ENCODE measurements at regions not wholly inside any gene's neighbourhood (a gene's known extent, or its start where the extent isn't known, plus 50 kb on each side); places are given as distances from the start of the nearest gene placed in this dataset.
"Not testable (repeated sequence)": the region's sequence is repeated elsewhere in the genome, so short reads cannot be mapped to it uniquely, and the experiment has no call there.

- no peak overlapping the region for H3K4me3 ChIP-seq (ENCODE audit: insufficient read depth, low read depth, low read length)
- H3K36me3 ChIP-seq (replicated peaks; ENCODE audit: control insufficient read depth, insufficient read depth, low read length), result no peaks in the 10 kb centered on the region
- no peak for DNase-seq
- H3K27me3 ChIP-seq (ENCODE audit: control insufficient read depth, insufficient read depth, low read length), result no peaks in the 10 kb centered on the region
These were observed 156.4 kb downstream of the OSR1 start for GRCh38 chr2:19201911-19202462.

DNA sequence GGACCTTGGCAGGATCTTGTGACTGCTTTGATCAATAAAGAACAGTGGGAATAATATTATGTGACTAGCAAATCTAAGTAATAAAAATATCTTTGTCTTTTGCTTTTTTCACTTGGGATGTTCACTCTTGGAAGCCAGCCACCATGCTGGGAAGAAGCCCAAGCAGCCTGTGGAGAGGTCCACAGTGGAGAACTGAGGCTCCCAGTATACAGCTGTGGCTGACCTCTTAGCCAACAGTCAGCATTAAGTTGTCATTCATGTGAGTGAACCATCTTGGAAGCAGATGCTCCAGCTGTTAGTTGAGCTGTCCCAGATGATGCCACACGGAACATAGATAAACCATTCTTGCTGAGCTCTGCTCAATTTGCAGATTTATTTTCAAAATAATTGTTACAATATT, 160.0 kb downstream of the OSR1 start:
- no peaks in the 10 kb centered on the region for H3K36me3 ChIP-seq (replicated peaks; ENCODE audit: control insufficient read depth, insufficient read depth, low read length)
- no peak for DNase-seq
- no peaks in the 10 kb centered on the region for H3K27me3 ChIP-seq (ENCODE audit: control insufficient read depth, insufficient read depth, low read length)
- no peak overlapping the region for H3K4me3 ChIP-seq (ENCODE audit: insufficient read depth, low read depth, low read length)

DNA sequence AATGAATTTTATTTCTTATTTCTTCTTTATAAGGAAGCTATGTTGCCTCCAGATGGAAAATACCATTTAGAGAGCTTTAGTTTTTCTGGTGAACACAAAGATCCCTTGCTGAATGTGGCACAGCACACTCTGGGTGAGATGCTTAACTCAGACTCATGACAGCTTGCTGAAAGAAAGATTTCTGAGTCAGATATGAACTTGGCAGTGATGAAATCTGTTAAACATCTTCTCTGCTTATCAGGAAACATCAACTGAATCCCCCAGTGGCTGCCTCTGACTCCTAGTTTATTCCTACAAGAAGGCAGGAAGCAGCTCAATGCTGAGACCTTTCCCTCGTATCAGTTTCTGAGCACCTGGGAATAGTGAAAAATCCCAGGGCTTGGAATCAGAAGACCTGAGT, 162.8 kb downstream of the OSR1 start:
- no peak for DNase-seq

DNA sequence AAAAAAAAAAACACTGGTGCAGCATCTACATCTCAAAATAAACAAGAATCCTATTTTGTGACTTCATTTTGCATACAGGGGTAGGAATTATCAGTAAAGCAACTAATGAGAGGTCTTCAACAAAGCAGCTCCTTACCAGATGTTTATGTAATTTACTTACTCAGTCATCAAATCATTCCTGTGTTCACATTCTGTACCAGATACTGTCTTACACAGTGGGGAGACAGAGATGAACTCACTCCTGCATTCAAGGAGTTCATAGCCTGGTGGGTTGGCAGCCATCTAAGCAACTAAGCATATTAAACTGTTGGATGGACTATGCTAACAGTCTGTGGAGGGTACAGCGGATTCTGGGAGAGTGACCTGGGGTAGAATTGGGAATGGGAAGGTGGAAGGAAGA, 169.0 kb downstream of the OSR1 start:
- no peak for DNase-seq
- H3K36me3 ChIP-seq (replicated peaks; ENCODE audit: control insufficient read depth, insufficient read depth, low read length), result no peaks in the 10 kb centered on the region
- no peaks in the 10 kb centered on the region for H3K27me3 ChIP-seq (ENCODE audit: control insufficient read depth, insufficient read depth, low read length)
- H3K4me3 ChIP-seq (ENCODE audit: insufficient read depth, low read depth, low read length), result no peak overlapping the region

More for the DNA sequence above, 162.8 kb downstream of the OSR1 start:
- Histone ChIP-seq H3K36me3 (replicated peaks; ENCODE audit: control insufficient read depth, insufficient read depth, low read length) (no peaks in the 10 kb centered on the region), H3K27me3 (ENCODE audit: control insufficient read depth, insufficient read depth, low read length) (no peaks in the 10 kb centered on the region), H3K4me3 (ENCODE audit: insufficient read depth, low read depth, low read length) (no peak overlapping the region)

GRCh38 chr2:19187323-19188020, 171.0 kb downstream of the OSR1 start:
- Histone ChIP-seq H3K36me3 (replicated peaks; ENCODE audit: control insufficient read depth, insufficient read depth, low read length) (no peaks in the 10 kb centered on the region), H3K27me3 (ENCODE audit: control insufficient read depth, insufficient read depth, low read length) (no peaks in the 10 kb centered on the region), H3K4me3 (ENCODE audit: insufficient read depth, low read depth, low read length) (no peak overlapping the region)
- DNase-seq, result no peak

DNA sequence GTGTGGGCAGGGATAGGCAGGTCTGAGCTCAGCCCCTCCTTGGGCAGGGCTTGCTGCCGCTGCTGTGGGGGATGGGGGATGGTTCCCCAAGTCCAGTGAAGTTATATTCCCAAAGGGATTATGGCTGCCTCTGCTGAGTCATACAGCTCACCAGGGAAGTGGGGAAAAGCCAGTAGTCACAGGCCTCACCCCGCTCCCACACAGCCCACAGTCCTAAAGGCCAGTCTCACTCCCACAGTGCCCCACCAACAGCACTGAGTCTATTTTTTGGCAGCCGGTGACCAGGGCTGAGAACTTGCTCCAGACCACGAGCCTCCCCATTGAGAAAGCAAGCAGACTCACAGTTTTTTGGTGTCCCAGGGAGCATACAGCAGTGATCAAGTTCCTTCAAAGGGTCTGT, 173.3 kb downstream of the OSR1 start:
- no peak for DNase-seq
- Histone ChIP-seq H3K36me3 (replicated peaks; ENCODE audit: control insufficient read depth, insufficient read depth, low read length) (no peaks in the 10 kb centered on the region), H3K27me3 (ENCODE audit: control insufficient read depth, insufficient read depth, low read length) (no peaks in the 10 kb centered on the region), H3K4me3 (ENCODE audit: insufficient read depth, low read depth, low read length) (no peak overlapping the region)

GRCh38 chr2:19178175-19178574, 180.2 kb downstream of the OSR1 start:
- Histone ChIP-seq H3K4me3 (ENCODE audit: insufficient read depth, low read depth, low read length) (no peak overlapping the region), H3K27me3 (ENCODE audit: control insufficient read depth, insufficient read depth, low read length) (no peaks in the 10 kb centered on the region), H3K36me3 (replicated peaks; ENCODE audit: control insufficient read depth, insufficient read depth, low read length) (no peaks in the 10 kb centered on the region)
- DNase-seq, result no peak

DNA sequence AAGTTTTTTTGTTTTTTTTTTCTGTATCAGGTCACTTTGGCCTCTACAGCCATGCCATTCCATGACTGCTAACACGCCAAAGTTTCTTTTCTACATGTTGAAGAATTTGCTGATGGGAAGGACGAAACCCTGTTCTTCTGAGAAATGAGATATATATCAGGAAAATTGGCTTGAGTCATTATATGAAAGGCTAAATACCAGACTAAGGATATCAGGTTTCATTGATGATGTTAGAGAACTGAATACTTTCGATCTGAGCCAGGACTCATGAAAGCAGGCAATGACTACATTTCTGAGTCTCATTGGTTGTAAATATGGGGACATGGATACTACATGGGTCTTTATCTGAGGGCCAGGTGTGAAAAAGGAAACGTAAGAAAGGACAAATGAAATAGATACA, 181.4 kb downstream of the OSR1 start:
- Histone ChIP-seq H3K27me3 (ENCODE audit: control insufficient read depth, insufficient read depth, low read length) (no peaks in the 10 kb centered on the region), H3K36me3 (replicated peaks; ENCODE audit: control insufficient read depth, insufficient read depth, low read length) (no peaks in the 10 kb centered on the region), H3K4me3 (ENCODE audit: insufficient read depth, low read depth, low read length) (no peak overlapping the region)
- DNase-seq, result no peak

DNA sequence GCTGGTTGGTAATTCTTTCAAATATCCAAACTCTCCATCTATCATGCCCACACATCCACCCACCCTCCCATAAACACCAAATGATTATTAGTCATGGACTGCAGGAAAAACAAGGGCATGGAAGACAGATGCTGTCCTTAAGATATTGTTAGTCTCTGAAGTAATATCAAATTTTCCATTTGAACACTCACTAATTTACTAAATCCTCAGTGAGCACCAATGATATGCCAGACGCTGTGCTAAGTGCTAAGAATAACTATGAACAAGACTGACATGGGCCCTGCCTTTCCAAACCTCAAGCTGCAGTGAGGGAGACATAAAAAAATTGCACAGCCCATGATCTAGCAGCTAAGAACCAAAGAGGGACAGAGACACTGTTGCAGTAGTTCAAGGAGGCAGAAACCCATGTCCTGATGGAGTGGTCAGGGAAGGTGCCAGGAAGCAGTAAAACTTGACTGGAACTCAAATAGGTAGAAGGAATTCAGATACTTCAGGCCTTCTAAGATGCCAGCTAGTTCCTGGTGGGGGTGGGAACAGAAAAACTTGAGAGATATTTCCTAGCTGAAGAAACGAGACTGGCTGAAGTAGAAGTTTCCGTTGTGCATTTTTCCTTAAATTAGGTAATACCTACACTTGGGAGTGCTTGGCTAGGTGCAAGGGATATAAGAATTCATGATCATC, 182.1 kb downstream of the OSR1 start:
- Histone ChIP-seq H3K4me3 (ENCODE audit: insufficient read depth, low read depth, low read length) (no peak overlapping the region), H3K27me3 (ENCODE audit: control insufficient read depth, insufficient read depth, low read length) (no peaks in the 10 kb centered on the region), H3K36me3 (replicated peaks; ENCODE audit: control insufficient read depth, insufficient read depth, low read length) (no peaks in the 10 kb centered on the region)
- no peak for DNase-seq

- Histone ChIP-seq H3K27me3 (ENCODE audit: control insufficient read depth, insufficient read depth, low read length) (no peaks in the 10 kb centered on the region), H3K36me3 (replicated peaks; ENCODE audit: control insufficient read depth, insufficient read depth, low read length) (no peaks in the 10 kb centered on the region), H3K4me3 (ENCODE audit: insufficient read depth, low read depth, low read length) (no peak overlapping the region)
- DNase-seq, result no peak
These were observed 184.2 kb downstream of the OSR1 start for GRCh38 chr2:19174176-19174575.

DNA sequence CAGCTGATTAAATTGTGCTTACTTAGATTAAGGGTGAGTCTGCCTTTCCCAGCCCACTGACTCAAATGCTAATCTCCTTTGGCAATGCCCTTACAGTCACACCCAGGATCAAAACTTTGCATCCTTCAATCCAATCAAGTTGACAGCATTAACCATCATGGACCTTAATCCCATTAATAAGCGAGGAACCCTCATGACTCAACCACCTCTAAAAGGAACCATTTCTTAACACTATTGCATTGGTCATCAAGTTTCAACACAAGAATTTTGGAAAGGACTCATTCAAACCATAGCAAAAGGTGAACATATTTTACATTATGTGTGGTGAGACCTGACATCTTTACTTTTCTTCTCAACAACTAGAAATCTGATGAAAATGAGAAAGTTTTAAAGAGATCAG, 187.0 kb downstream of the OSR1 start:
- no peaks in the 10 kb centered on the region for H3K27me3 ChIP-seq (ENCODE audit: control insufficient read depth, insufficient read depth, low read length)
- no peaks in the 10 kb centered on the region for H3K36me3 ChIP-seq (replicated peaks; ENCODE audit: control insufficient read depth, insufficient read depth, low read length)
- H3K4me3 ChIP-seq (ENCODE audit: insufficient read depth, low read depth, low read length), result no peak overlapping the region
- no peak for DNase-seq

GRCh38 chr2:19169134-19169768, 189.2 kb downstream of the OSR1 start:
- no peaks in the 10 kb centered on the region for H3K27me3 ChIP-seq (ENCODE audit: control insufficient read depth, insufficient read depth, low read length)

GRCh38 chr2:19164099-19164498, 194.3 kb downstream of the OSR1 start:
- H3K4me3 ChIP-seq (ENCODE audit: insufficient read depth, low read depth, low read length); DNase-seq; H3K36me3 ChIP-seq (replicated peaks; ENCODE audit: control insufficient read depth, insufficient read depth, low read length); H3K27me3 ChIP-seq (ENCODE audit: control insufficient read depth, insufficient read depth, low read length): not testable (repeated sequence)

More at GRCh38 chr2:19169134-19169768, 189.2 kb downstream of the OSR1 start:
- no peak for DNase-seq
- Histone ChIP-seq H3K36me3 (replicated peaks; ENCODE audit: control insufficient read depth, insufficient read depth, low read length) (no peaks in the 10 kb centered on the region), H3K4me3 (ENCODE audit: insufficient read depth, low read depth, low read length) (no peak overlapping the region)

- Histone ChIP-seq H3K36me3 (replicated peaks; ENCODE audit: control insufficient read depth, insufficient read depth, low read length) (no peaks in the 10 kb centered on the region), H3K4me3 (ENCODE audit: insufficient read depth, low read depth, low read length) (no peak overlapping the region), H3K27me3 (ENCODE audit: control insufficient read depth, insufficient read depth, low read length) (no peaks in the 10 kb centered on the region)
- DNase-seq, result no peak
These were observed 199.5 kb downstream of the OSR1 start for GRCh38 chr2:19158896-19159295.

- no peak overlapping the region for H3K4me3 ChIP-seq (ENCODE audit: insufficient read depth, low read depth, low read length)
- no peaks in the 10 kb centered on the region for H3K27me3 ChIP-seq (ENCODE audit: control insufficient read depth, insufficient read depth, low read length)
- no peak for DNase-seq
- no peaks in the 10 kb centered on the region for H3K36me3 ChIP-seq (replicated peaks; ENCODE audit: control insufficient read depth, insufficient read depth, low read length)
These were observed 200.2 kb downstream of the OSR1 start for GRCh38 chr2:19158211-19158610.
